ENCODE measurements at regions not wholly inside any gene's neighbourhood (a gene's known extent, or its start where the extent isn't known, plus 50 kb on each side); places are given as distances from the start of the nearest gene placed in this dataset.

DNA sequence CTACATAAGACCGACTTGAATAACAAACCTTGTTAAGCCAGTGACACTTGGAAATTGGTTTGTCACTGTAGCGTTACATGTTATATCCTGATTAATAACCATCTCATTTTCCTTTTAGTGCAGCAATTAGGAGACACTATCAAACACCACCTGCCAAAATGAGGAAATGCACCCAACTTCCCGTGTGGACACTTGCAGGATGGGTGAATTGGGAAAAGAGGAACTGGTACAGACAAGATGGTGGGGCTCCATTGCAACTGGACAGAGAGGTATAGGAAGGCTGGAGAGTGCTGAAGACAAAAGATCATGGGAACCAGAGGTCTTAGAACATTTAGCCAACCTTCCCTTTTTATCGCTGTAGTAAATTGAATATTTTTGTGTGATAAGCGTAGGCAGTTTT, 816.3 kb upstream of the HS6ST1 start:
- no peak for TF ChIP-seq CTCF (IDR thresholded peaks at IDR 0.05; ENCODE audit: insufficient read depth, low read length, poor library complexity, severe bottlenecking)
- TF ChIP-seq EZH2phosphoT487 (conservative IDR thresholded peaks at IDR 0.05; ENCODE audit: low read length): no peak
- H3K27me3 ChIP-seq (ENCODE audit: low read length): no peaks in the 10 kb centered on the region
- H4K20me1 ChIP-seq (ENCODE audit: low read depth, low read length): no peaks in the 10 kb centered on the region
- H3K9me2 ChIP-seq (replicated peaks; ENCODE audit: insufficient read depth, low read length): no peaks in the 10 kb centered on the region
- no peaks in the 10 kb centered on the region for H3K9me3 ChIP-seq (ENCODE audit: insufficient read depth, low read length)
- no peak overlapping the region for H3K9ac ChIP-seq (ENCODE audit: low read length)
- no peaks in the 10 kb centered on the region for H3F3A ChIP-seq (ENCODE audit: insufficient read depth)
- H3K4me2 ChIP-seq (ENCODE audit: low read depth, low read length, poor library complexity, severe bottlenecking): no peak overlapping the region
- H3K4me3 ChIP-seq (ENCODE audit: insufficient read depth, low read length, poor library complexity, severe bottlenecking): no peak overlapping the region
- no peak overlapping the region for H3K27ac ChIP-seq (ENCODE audit: low read depth, low read length)
- H3K36me3 ChIP-seq (ENCODE audit: low read length): no peaks in the 10 kb centered on the region
- no peaks in the 10 kb centered on the region for H3K79me2 ChIP-seq (ENCODE audit: insufficient read depth, low read length)
- no peak overlapping the region for H2AFZ ChIP-seq (ENCODE audit: low read depth, low read length, severe bottlenecking)

DNA sequence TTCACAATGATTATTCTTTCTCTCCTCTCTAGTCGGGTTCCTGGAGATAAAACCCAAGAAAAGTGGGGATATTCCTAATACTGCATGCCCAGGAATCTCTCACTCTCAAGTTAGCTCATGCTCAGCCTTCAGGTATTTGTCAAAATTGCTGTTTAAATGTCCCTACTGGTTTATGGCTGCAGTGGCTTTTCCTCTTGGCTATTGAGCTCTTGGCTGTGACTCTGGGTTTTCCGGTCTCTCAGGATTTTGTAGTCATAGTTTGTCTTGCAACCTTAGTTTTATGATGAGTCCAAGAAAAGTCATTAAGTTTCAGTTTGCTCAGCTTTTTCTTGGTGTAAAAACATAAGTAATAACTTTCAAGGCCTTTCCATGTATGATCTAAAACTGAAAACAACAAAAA, 820.7 kb upstream of the HS6ST1 start:
- no peaks in the 10 kb centered on the region for H3K36me3 ChIP-seq (ENCODE audit: low read length)
- H3K9ac ChIP-seq (ENCODE audit: low read length): no peak overlapping the region
- no peaks in the 10 kb centered on the region for H4K20me1 ChIP-seq (ENCODE audit: low read depth, low read length)
- no peaks in the 10 kb centered on the region for H3K79me2 ChIP-seq (ENCODE audit: insufficient read depth, low read length)
- no peak overlapping the region for H3K27ac ChIP-seq (ENCODE audit: low read depth, low read length)
- TF ChIP-seq CTCF (IDR thresholded peaks at IDR 0.05; ENCODE audit: insufficient read depth, low read length, poor library complexity, severe bottlenecking) (no peak), EZH2phosphoT487 (conservative IDR thresholded peaks at IDR 0.05; ENCODE audit: low read length) (no peak)
- no peak overlapping the region for H3K4me2 ChIP-seq (ENCODE audit: low read depth, low read length, poor library complexity, severe bottlenecking)
- H3F3A ChIP-seq (ENCODE audit: insufficient read depth): no peaks in the 10 kb centered on the region
- no peaks in the 10 kb centered on the region for H3K27me3 ChIP-seq (ENCODE audit: low read length)
- H3K9me3 ChIP-seq (ENCODE audit: insufficient read depth, low read length): no peaks in the 10 kb centered on the region
- no peak overlapping the region for H2AFZ ChIP-seq (ENCODE audit: low read depth, low read length, severe bottlenecking)
- no peaks in the 10 kb centered on the region for H3K9me2 ChIP-seq (replicated peaks; ENCODE audit: insufficient read depth, low read length)
- no peak overlapping the region for H3K4me3 ChIP-seq (ENCODE audit: insufficient read depth, low read length, poor library complexity, severe bottlenecking)

DNA sequence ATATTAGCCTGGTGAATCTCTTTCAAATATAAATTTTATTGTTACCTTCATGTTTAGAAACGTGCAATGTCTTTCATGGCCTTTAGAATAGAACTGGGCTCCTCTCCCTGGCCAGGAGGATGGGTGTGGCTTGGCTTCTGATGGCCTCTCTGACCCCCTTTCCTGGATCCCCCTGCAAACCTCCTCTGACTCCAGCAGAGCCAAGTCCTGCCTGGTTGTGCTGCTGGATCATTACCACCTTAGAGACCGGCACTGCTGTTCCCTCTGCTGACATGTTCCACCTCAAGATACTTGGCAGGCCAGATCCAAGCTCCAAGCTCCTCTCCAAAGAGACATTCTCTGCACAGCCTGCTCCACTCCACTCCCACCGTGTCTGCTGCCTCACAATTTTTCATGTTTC, 823.8 kb upstream of the HS6ST1 start:
- TF ChIP-seq CTCF (IDR thresholded peaks at IDR 0.05; ENCODE audit: insufficient read depth, low read length, poor library complexity, severe bottlenecking) (no peak), EZH2phosphoT487 (conservative IDR thresholded peaks at IDR 0.05; ENCODE audit: low read length) (no peak)

More for the DNA sequence above, 823.8 kb upstream of the HS6ST1 start:
- Histone ChIP-seq H3K4me3 (ENCODE audit: insufficient read depth, low read length, poor library complexity, severe bottlenecking) (no peak overlapping the region), H3K79me2 (ENCODE audit: insufficient read depth, low read length) (no peaks in the 10 kb centered on the region), H2AFZ (ENCODE audit: low read depth, low read length, severe bottlenecking) (no peak overlapping the region), H3K4me2 (ENCODE audit: low read depth, low read length, poor library complexity, severe bottlenecking) (no peak overlapping the region), H3K36me3 (ENCODE audit: low read length) (no peaks in the 10 kb centered on the region), H3F3A (ENCODE audit: insufficient read depth) (no peaks in the 10 kb centered on the region), H3K27ac (ENCODE audit: low read depth, low read length) (no peak overlapping the region), H3K27me3 (ENCODE audit: low read length) (no peaks in the 10 kb centered on the region), H4K20me1 (ENCODE audit: low read depth, low read length) (no peaks in the 10 kb centered on the region), H3K9me2 (replicated peaks; ENCODE audit: insufficient read depth, low read length) (no peaks in the 10 kb centered on the region), H3K9ac (ENCODE audit: low read length) (no peak overlapping the region), H3K9me3 (ENCODE audit: insufficient read depth, low read length) (no peaks in the 10 kb centered on the region)
